H1 (cell line): ENCODE measurements at regions not wholly inside any gene's neighbourhood (a gene's known extent, or its start where the extent isn't known, plus 50 kb on each side); places are given as distances from the start of the nearest gene placed in this dataset.

Source experiments
- CBX5 ChIP-seq: fragments of 300-800, 300-1000 bp; sonication (generic); IDR thresholded peaks from 2 replicates; pipeline ENCODE4 v1.7.1; 2016; ENCODE audit warnings: antibody characterized with exemption, low read length, low read depth
- KDM4A ChIP-seq: IDR thresholded peaks from one replicate; pipeline ENCODE4 v1.7.1; 2012; ENCODE audit warnings: low read depth, mild to moderate bottlenecking, moderate library complexity, low read length, inconsistent platforms; ENCODE audit not compliant: severe bottlenecking
- POU5F1 ChIP-seq: IDR thresholded peaks from 2 replicates; pipeline ENCODE4 v1.6.1; 2011; ENCODE audit warnings: low read depth, mild to moderate bottlenecking, low read length, moderate library complexity
- SAP30 ChIP-seq: fragments of 300-600 bp; sonication (generic); IDR thresholded peaks from 2 replicates; pipeline ENCODE4 v1.7.1; 2012; ENCODE audit warnings: low read length, moderate library complexity, mild to moderate bottlenecking, inconsistent platforms; ENCODE audit not compliant: insufficient read depth, insufficient replicate concordance
- TCF12 ChIP-seq: IDR thresholded peaks from 2 replicates; pipeline ENCODE4 v1.6.1; 2011; ENCODE audit warnings: low read depth, mild to moderate bottlenecking, low read length
- TF ChIP-seq, protein P1 (sequence below): IDR thresholded peaks from 2 replicates; pipeline ENCODE4 v1.6.1; 2012; ENCODE audit warnings: low read length, inconsistent platforms

DNA sequence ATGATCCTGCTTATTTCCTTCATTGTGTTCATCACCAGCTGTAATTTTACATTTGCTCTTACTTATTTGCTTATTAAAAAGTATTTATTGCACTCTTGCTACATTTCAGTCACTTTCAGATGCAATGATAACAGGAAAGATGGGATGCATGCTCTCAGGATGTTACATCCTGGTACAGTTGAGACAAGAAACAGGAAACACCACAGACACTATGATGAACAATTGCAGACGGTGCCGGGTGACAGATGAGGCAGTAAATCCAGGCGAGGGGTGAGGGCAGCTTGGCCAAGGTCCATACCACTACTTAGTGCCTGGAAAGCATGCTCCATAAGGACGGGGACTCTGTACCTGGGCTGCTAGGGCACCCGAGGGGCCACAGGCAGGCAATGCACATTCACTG, 156.6 kb upstream of the RAB4A start (continued):
- TF ChIP-seq SAP30 (no peak), KDM4A (no peak), CBX5 (no peak), POU5F1 (no peak), TCF12 (no peak)
- TF ChIP-seq, protein P1, sequence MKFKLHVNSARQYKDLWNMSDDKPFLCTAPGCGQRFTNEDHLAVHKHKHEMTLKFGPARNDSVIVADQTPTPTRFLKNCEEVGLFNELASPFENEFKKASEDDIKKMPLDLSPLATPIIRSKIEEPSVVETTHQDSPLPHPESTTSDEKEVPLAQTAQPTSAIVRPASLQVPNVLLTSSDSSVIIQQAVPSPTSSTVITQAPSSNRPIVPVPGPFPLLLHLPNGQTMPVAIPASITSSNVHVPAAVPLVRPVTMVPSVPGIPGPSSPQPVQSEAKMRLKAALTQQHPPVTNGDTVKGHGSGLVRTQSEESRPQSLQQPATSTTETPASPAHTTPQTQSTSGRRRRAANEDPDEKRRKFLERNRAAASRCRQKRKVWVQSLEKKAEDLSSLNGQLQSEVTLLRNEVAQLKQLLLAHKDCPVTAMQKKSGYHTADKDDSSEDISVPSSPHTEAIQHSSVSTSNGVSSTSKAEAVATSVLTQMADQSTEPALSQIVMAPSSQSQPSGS = no peak
